GM23338 (cell line): ENCODE measurements at regions not wholly inside any gene's neighbourhood (a gene's known extent, or its start where the extent isn't known, plus 50 kb on each side); places are given as distances from the start of the nearest gene placed in this dataset.

Experiments used
- ATAC-seq: fragments of 200-7000 bp; cut with Tn5 transposase; 3 replicates; pipeline ENCODE4 v1.9.1; 2020
- DNase-seq: peaks from one replicate; pipeline ENCODE4 v3.0.0-alpha.2; 2015; ENCODE audit warnings: low spot score
- H2AFZ ChIP-seq: fragments of 200-600 bp; sonication (generic); 2 replicates; pipeline ENCODE4 v1.8.0; 2016; ENCODE audit warnings: antibody characterized with exemption, mild to moderate bottlenecking, moderate library complexity
- H3F3A ChIP-seq: fragments of 200-600 bp; sonication (generic); replicated peaks from 2 replicates; pipeline ENCODE4 v1.8.0; 2017; ENCODE audit warnings: antibody characterized with exemption, mixed run types, low read depth
- H3K27ac ChIP-seq: fragments of 200-600 bp; sonication (generic); 2 replicates; pipeline ENCODE4 v1.6.1; 2016; ENCODE audit warnings: low read depth
- H3K27me3 ChIP-seq: fragments of 200-600 bp; sonication (generic); 2 replicates; pipeline ENCODE4 v1.8.0; 2016; ENCODE audit warnings: mild to moderate bottlenecking, mixed run types, moderate library complexity; ENCODE audit not compliant: insufficient read depth
- H3K36me3 ChIP-seq: fragments of 200-600 bp; sonication (generic); 2 replicates; pipeline ENCODE4 v1.8.0; 2016; ENCODE audit warnings: mild to moderate bottlenecking; ENCODE audit not compliant: insufficient read depth
- H3K4me1 ChIP-seq: fragments of 200-600 bp; sonication (generic); 2 replicates; pipeline ENCODE4 v1.8.0; 2016; ENCODE audit warnings: mild to moderate bottlenecking, moderate library complexity; ENCODE audit not compliant: insufficient read depth
- H3K4me2 ChIP-seq: fragments of 200-600 bp; sonication (generic); 2 replicates; pipeline ENCODE4 v1.7.1; 2017; ENCODE audit warnings: mixed run types
- H3K4me3 ChIP-seq: fragments of 200-600 bp; sonication (generic); 2 replicates; pipeline ENCODE4 v1.6.1; 2016; ENCODE audit warnings: mixed run types
- H3K79me2 ChIP-seq: fragments of 200-600 bp; sonication (generic); replicated peaks from 2 replicates; pipeline ENCODE4 v1.8.0; 2017; ENCODE audit warnings: mild to moderate bottlenecking; ENCODE audit not compliant: insufficient read depth
- H3K9me2 ChIP-seq: fragments of 200-600 bp; sonication (generic); 2 replicates; pipeline ENCODE4 v1.8.0; 2017; ENCODE audit not compliant: insufficient read depth
- H4K20me1 ChIP-seq: fragments of 200-600 bp; sonication (generic); replicated peaks from 2 replicates; pipeline ENCODE4 v1.8.0; 2017; ENCODE audit warnings: mild to moderate bottlenecking; ENCODE audit not compliant: insufficient read depth
- H3K27ac Mint-ChIP-seq: 2 replicates; pipeline ENCODE4 v1.8.0; 2020; ENCODE audit warnings: inconsistent platforms, mild to moderate bottlenecking, moderate library complexity, mixed read lengths
- H3K27me3 Mint-ChIP-seq: 3 replicates; pipeline ENCODE4 v1.8.0; 2022; ENCODE audit warnings: low read depth, mild to moderate bottlenecking, moderate library complexity, mixed read lengths, inconsistent platforms; ENCODE audit not compliant: insufficient read depth, poor library complexity
- H3K36me3 Mint-ChIP-seq: 3 replicates; pipeline ENCODE4 v1.8.0; 2021; ENCODE audit warnings: low read depth, mild to moderate bottlenecking, inconsistent platforms, moderate library complexity, mixed read lengths
- H3K4me1 Mint-ChIP-seq: 3 replicates; pipeline ENCODE4 v1.8.0; 2020; ENCODE audit warnings: mild to moderate bottlenecking, inconsistent platforms, mixed read lengths
- H3K4me3 Mint-ChIP-seq: 3 replicates; pipeline ENCODE4 v1.8.0; 2021; ENCODE audit warnings: moderate library complexity, mild to moderate bottlenecking, inconsistent platforms, mixed read lengths
- H3K9me3 Mint-ChIP-seq: 3 replicates; pipeline ENCODE4 v1.8.0; 2020; ENCODE audit warnings: moderate library complexity, mild to moderate bottlenecking, inconsistent platforms, mixed read lengths
- CREB1 ChIP-seq: fragments of 250-450 bp; sonication (Bioruptor Pico); IDR thresholded peaks from 2 replicates; pipeline ENCODE4 v1.5.0; 2020; ENCODE audit warnings: low read depth, mild to moderate bottlenecking, moderate library complexity
- EZH2 ChIP-seq: fragments of 200-600 bp; sonication (generic); IDR thresholded peaks from one replicate; pipeline ENCODE4 v1.8.0; 2017; ENCODE audit warnings: antibody characterized with exemption, mild to moderate bottlenecking, low read depth; ENCODE audit not compliant: unreplicated experiment
- EZH2phosphoT487 ChIP-seq: fragments of 200-600 bp; sonication (generic); IDR thresholded peaks from one replicate; pipeline ENCODE4 v1.8.1; 2018; ENCODE audit warnings: antibody characterized with exemption; ENCODE audit not compliant: unreplicated experiment
- JUNB ChIP-seq: IDR thresholded peaks from one replicate; pipeline ENCODE4 v1.6.1; 2016; ENCODE audit warnings: antibody characterized with exemption; ENCODE audit not compliant: unreplicated experiment
- NANOG ChIP-seq: IDR thresholded peaks from 2 replicates; pipeline ENCODE4 v1.6.1; 2016; ENCODE audit warnings: antibody characterized with exemption, borderline replicate concordance
- POLR2AphosphoS5 ChIP-seq: IDR thresholded peaks from 2 replicates; pipeline ENCODE4 v1.6.1; 2016; ENCODE audit warnings: antibody characterized with exemption, low read depth
- STAT1 ChIP-seq: IDR thresholded peaks from one replicate; pipeline ENCODE4 v1.6.1; 2016; ENCODE audit warnings: antibody characterized with exemption; ENCODE audit not compliant: unreplicated experiment
- ZNF114 ChIP-seq: fragments of 250-450 bp; sonication (Bioruptor Pico); IDR thresholded peaks from 2 replicates; pipeline ENCODE4 v1.5.0; 2020; ENCODE audit warnings: mild to moderate bottlenecking, moderate library complexity
- ZNF331 ChIP-seq: fragments of 250-450 bp; sonication (Bioruptor Pico); IDR thresholded peaks from 2 replicates; pipeline ENCODE4 v1.5.0; 2020; ENCODE audit warnings: low read depth, mild to moderate bottlenecking, moderate library complexity
- TF ChIP-seq, protein P1 (sequence below): IDR thresholded peaks from one replicate; pipeline ENCODE4 v1.6.1; 2018; ENCODE audit warnings: antibody characterized with exemption; ENCODE audit not compliant: unreplicated experiment
- TF ChIP-seq, protein P2 (sequence below): IDR thresholded peaks from 2 replicates; pipeline ENCODE4 v1.6.1; 2016; ENCODE audit warnings: antibody characterized with exemption
- TF ChIP-seq, protein P3 (sequence below), 2 experiments: fragments of 200-600 bp in 1 of 2; sonication (generic) in 1 of 2; conservative IDR thresholded peaks; 2 replicates each; pipeline versions ENCODE4 v1.5.1 to v1.6.1; 2016 to 2017; ENCODE audit warnings: antibody characterized with exemption in 2 of 2, low read depth in 2 of 2, mild to moderate bottlenecking in 2 of 2, moderate library complexity in 1 of 2
- TF ChIP-seq, protein P4 (sequence below): fragments of 250-450 bp; sonication (Bioruptor Pico); IDR thresholded peaks from 2 replicates; pipeline ENCODE4 v1.5.0; 2020; ENCODE audit warnings: mild to moderate bottlenecking, moderate library complexity

DNA sequence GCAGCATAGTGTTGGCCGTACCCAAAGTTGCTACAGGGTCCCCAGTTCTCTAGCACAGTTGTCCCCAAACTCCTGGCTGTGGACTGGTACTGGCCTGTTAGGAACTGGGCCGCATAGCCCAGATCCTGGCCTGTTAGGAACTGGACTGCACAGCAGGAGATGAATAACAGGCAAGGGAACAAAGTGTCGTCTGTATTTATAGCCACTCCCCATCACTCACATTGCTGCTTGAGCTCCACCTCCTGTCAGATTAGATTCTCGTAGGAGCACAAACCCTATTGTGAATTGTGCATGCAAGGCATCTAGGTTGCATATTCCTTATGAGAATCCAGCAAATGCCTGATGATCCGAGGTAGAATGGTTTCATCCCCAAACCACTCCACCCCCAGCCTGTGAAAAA is 604.0 kb upstream of the LMCD1 start:
- ATAC-seq (no peak), DNase-seq (no peak)
- Mint-ChIP-seq H3K36me3 (no peaks in the 10 kb centered on the region), H3K4me3 (no peak overlapping the region), H3K4me1 (no peaks in the 10 kb centered on the region), H3K9me3 (no peaks in the 10 kb centered on the region), H3K27me3 (peaks cover 2% of the 10 kb centered on the region), H3K27ac (no peak overlapping the region)
- Histone ChIP-seq H3K9me2 (0 out of 2 replicates have a peak, but pooled peaks cover 3% of the 10 kb centered on the region), H2AFZ (no peak overlapping the region), H3K4me1 (no peaks in the 10 kb centered on the region), H3F3A (no peaks in the 10 kb centered on the region), H3K4me3 (no peak overlapping the region), H3K27ac (no peak overlapping the region), H3K79me2 (no peaks in the 10 kb centered on the region), H3K27me3 (no peaks in the 10 kb centered on the region), H4K20me1 (no peaks in the 10 kb centered on the region), H3K36me3 (no peaks in the 10 kb centered on the region), H3K4me2 (no peak overlapping the region)
- TF ChIP-seq CREB1 (CRISPR knock-in tag) (no peak), EZH2phosphoT487 (no peak), EZH2 (no peak), STAT1 (no peak), ZNF114 (CRISPR knock-in tag) (no peak), ZNF331 (CRISPR knock-in tag) (no peak), JUNB (no peak), POLR2AphosphoS5 (no peak), NANOG (no peak)
- TF ChIP-seq, protein P1, sequence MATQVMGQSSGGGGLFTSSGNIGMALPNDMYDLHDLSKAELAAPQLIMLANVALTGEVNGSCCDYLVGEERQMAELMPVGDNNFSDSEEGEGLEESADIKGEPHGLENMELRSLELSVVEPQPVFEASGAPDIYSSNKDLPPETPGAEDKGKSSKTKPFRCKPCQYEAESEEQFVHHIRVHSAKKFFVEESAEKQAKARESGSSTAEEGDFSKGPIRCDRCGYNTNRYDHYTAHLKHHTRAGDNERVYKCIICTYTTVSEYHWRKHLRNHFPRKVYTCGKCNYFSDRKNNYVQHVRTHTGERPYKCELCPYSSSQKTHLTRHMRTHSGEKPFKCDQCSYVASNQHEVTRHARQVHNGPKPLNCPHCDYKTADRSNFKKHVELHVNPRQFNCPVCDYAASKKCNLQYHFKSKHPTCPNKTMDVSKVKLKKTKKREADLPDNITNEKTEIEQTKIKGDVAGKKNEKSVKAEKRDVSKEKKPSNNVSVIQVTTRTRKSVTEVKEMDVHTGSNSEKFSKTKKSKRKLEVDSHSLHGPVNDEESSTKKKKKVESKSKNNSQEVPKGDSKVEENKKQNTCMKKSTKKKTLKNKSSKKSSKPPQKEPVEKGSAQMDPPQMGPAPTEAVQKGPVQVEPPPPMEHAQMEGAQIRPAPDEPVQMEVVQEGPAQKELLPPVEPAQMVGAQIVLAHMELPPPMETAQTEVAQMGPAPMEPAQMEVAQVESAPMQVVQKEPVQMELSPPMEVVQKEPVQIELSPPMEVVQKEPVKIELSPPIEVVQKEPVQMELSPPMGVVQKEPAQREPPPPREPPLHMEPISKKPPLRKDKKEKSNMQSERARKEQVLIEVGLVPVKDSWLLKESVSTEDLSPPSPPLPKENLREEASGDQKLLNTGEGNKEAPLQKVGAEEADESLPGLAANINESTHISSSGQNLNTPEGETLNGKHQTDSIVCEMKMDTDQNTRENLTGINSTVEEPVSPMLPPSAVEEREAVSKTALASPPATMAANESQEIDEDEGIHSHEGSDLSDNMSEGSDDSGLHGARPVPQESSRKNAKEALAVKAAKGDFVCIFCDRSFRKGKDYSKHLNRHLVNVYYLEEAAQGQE, result no peak
- TF ChIP-seq, protein P2, sequence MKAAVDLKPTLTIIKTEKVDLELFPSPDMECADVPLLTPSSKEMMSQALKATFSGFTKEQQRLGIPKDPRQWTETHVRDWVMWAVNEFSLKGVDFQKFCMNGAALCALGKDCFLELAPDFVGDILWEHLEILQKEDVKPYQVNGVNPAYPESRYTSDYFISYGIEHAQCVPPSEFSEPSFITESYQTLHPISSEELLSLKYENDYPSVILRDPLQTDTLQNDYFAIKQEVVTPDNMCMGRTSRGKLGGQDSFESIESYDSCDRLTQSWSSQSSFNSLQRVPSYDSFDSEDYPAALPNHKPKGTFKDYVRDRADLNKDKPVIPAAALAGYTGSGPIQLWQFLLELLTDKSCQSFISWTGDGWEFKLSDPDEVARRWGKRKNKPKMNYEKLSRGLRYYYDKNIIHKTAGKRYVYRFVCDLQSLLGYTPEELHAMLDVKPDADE, result no peak
- TF ChIP-seq, protein P3, sequence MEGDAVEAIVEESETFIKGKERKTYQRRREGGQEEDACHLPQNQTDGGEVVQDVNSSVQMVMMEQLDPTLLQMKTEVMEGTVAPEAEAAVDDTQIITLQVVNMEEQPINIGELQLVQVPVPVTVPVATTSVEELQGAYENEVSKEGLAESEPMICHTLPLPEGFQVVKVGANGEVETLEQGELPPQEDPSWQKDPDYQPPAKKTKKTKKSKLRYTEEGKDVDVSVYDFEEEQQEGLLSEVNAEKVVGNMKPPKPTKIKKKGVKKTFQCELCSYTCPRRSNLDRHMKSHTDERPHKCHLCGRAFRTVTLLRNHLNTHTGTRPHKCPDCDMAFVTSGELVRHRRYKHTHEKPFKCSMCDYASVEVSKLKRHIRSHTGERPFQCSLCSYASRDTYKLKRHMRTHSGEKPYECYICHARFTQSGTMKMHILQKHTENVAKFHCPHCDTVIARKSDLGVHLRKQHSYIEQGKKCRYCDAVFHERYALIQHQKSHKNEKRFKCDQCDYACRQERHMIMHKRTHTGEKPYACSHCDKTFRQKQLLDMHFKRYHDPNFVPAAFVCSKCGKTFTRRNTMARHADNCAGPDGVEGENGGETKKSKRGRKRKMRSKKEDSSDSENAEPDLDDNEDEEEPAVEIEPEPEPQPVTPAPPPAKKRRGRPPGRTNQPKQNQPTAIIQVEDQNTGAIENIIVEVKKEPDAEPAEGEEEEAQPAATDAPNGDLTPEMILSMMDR (conservative IDR thresholded peaks at IDR 0.05; ENCODE audit: low read depth in 2 of 2), result no peak
- TF ChIP-seq, protein P4, sequence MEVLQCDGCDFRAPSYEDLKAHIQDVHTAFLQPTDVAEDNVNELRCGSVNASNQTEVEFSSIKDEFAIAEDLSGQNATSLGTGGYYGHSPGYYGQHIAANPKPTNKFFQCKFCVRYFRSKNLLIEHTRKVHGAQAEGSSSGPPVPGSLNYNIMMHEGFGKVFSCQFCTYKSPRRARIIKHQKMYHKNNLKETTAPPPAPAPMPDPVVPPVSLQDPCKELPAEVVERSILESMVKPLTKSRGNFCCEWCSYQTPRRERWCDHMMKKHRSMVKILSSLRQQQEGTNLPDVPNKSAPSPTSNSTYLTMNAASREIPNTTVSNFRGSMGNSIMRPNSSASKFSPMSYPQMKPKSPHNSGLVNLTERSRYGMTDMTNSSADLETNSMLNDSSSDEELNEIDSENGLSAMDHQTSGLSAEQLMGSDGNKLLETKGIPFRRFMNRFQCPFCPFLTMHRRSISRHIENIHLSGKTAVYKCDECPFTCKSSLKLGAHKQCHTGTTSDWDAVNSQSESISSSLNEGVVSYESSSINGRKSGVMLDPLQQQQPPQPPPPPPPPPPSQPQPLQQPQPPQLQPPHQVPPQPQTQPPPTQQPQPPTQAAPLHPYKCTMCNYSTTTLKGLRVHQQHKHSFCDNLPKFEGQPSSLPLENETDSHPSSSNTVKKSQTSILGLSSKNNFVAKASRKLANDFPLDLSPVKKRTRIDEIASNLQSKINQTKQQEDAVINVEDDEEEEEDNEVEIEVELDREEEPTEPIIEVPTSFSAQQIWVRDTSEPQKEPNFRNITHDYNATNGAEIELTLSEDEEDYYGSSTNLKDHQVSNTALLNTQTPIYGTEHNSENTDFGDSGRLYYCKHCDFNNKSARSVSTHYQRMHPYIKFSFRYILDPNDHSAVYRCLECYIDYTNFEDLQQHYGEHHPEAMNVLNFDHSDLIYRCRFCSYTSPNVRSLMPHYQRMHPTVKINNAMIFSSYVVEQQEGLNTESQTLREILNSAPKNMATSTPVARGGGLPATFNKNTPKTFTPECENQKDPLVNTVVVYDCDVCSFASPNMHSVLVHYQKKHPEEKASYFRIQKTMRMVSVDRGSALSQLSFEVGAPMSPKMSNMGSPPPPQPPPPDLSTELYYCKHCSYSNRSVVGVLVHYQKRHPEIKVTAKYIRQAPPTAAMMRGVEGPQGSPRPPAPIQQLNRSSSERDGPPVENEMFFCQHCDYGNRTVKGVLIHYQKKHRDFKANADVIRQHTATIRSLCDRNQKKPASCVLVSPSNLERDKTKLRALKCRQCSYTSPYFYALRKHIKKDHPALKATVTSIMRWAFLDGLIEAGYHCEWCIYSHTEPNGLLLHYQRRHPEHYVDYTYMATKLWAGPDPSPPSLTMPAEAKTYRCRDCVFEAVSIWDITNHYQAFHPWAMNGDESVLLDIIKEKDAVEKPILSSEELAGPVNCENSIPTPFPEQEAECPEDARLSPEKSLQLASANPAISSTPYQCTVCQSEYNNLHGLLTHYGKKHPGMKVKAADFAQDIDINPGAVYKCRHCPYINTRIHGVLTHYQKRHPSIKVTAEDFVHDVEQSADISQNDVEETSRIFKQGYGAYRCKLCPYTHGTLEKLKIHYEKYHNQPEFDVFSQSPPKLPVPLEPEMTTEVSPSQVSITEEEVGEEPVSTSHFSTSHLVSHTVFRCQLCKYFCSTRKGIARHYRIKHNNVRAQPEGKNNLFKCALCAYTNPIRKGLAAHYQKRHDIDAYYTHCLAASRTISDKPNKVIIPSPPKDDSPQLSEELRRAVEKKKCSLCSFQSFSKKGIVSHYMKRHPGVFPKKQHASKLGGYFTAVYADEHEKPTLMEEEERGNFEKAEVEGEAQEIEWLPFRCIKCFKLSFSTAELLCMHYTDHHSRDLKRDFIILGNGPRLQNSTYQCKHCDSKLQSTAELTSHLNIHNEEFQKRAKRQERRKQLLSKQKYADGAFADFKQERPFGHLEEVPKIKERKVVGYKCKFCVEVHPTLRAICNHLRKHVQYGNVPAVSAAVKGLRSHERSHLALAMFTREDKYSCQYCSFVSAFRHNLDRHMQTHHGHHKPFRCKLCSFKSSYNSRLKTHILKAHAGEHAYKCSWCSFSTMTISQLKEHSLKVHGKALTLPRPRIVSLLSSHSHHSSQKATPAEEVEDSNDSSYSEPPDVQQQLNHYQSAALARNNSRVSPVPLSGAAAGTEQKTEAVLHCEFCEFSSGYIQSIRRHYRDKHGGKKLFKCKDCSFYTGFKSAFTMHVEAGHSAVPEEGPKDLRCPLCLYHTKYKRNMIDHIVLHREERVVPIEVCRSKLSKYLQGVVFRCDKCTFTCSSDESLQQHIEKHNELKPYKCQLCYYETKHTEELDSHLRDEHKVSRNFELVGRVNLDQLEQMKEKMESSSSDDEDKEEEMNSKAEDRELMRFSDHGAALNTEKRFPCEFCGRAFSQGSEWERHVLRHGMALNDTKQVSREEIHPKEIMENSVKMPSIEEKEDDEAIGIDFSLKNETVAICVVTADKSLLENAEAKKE (CRISPR knock-in tag), result no peak
